Islet precursor cell (in vitro differentiated cells): ENCODE measurements at regions not wholly inside any gene's neighbourhood (a gene's known extent, or its start where the extent isn't known, plus 50 kb on each side); places are given as distances from the start of the nearest gene placed in this dataset.
"Not testable (repeated sequence)": the region's sequence is repeated elsewhere in the genome, so short reads cannot be mapped to it uniquely, and the experiment has no call there.

Experiments used
- DNase-seq: peaks from one replicate; pipeline ENCODE4 v3.0.0-alpha.2; 2018

DNA sequence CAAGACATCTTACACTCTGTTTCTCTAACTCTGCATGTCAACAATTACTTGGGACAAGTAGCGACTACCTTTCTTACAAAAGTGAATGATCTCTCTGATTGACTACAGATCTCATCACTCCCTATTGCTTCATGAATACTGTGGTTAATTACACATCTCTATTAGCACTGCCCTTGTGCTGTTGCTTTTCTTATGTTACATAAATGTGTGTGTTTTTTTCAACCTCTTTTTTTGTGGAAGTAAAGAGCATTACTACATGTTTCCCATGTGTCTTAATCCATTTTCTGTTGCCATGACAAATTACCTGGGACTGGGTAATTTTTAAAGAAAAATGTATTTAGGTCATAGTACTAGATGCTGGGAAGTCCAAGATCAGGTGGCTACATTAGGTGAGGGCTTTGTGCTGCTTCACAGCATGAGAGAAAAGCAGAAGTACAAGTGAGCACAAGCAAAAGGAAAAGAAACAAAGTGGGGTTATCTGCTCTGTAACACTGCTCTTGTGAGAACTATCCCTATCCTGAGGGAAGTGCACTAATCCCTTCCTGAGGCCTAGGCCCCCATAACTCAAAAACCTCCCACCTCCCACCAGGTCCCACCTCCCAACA, 298.2 kb upstream of the SATB1 start:
- DNase-seq: no peak

DNA sequence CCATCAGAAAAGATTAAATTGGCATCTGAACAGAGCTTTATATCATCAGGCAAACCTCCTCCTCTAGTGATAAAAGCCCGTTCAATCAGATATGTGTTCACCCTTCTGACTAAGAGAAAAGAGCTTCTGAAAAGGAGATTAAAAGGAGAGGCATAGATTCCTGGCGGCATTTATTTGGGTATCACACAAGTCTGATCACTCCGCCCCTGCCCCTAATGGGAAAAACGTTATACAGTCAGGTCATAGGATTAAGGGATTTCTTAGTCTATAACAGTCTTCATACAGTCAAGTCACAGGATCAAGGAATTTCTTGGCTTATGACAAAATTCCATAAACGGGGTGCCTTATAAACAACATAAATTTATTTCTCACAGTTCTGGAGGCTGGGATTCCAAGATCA, 295.4 kb upstream of the SATB1 start:
- DNase-seq: no peak

DNA sequence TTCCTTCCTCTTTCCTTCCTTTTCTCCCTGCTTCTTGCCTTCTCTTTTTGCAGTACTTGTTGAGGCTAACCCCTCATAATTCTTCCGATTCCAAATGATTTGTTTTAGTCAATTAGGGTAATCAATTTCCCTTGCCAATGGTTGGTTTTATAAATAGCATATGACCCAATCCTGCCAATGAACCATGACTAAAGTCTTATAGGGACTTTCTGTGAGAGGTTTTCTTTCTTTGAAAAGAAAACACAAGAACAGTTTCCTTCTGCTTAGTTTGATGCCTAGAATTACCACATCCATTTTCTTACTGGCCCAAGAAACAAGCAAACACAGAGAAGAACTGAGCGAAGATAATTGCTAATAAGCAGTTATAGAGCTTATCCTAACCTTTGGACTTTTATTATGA, 292.5 kb upstream of the SATB1 start:
- DNase-seq: no peak

DNA sequence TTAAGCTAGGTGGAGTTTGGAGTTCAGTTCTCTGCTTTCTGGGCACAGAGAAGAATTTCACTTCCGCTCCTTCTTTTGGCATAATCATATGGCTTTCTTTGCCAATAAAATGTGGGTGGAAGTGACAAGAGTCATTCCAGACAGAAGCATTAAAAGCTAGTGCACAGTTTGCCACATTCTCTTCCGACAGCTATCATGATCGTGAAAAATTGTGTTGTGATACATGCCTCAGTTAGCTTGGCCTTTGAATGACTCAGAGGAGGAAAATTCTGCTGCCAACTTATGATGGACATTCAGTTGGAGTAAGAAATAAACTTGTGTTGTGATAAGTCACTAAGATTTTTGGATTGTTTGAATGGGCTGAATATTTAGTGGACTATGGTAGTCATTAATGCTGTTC, 291.7 kb upstream of the SATB1 start:
- no peak for DNase-seq

DNA sequence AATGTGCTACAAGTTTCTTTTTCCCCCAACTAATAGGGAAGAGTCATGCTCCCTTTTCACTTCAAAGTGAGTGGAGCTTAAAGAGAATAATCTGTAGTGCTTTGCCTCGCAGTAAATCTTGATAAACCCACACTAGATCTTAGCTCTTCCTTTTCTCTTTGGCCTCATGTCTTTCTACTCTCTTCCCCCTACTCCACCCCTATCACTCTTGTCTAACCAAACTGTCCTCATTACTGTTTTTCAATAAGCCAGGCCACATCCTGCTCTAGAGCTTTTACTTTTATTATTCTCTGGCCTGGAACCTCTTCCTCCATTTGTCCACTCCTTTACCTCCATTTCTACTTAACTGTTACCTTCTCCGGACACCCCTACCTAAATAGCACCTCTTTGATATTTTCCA, 291.0 kb upstream of the SATB1 start:
- DNase-seq: no peak

DNA sequence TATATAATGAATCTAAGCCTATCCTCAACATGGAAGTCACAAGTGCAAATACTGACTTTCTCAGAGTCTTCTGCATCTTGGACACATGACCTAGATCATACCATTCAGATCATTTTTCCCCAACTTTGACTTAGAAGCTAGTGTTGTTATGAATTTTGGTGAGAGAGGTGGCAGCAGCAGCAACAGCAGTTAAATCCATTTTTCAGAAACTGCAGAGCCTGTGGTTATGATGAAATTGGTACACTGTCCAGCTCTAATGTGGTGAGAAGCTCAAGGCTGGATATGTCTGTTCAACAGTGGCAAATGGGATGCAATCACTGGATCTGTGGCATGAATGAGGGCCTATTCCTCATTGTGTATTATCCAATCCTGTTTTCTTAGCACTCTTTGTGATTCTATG, 290.1 kb upstream of the SATB1 start:
- DNase-seq: no peak

DNA sequence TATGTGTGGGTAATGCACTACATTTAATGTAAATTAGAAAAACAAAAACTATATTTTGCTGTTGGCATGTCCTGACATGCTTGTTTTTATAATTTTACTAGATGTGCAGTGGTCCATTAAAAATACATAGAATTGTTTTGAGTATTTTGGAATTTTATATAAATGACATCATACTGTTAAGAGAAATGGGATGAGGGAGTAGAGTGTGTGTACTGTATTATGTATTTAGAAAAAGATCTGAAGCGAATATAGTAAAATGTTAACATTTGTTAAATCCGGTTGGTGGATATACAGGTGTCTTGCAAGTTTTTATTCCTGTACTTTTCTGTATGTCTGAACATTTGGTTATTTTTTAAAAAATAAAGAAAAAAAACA, 288.4 kb upstream of the SATB1 start:
- no peak for DNase-seq

DNA sequence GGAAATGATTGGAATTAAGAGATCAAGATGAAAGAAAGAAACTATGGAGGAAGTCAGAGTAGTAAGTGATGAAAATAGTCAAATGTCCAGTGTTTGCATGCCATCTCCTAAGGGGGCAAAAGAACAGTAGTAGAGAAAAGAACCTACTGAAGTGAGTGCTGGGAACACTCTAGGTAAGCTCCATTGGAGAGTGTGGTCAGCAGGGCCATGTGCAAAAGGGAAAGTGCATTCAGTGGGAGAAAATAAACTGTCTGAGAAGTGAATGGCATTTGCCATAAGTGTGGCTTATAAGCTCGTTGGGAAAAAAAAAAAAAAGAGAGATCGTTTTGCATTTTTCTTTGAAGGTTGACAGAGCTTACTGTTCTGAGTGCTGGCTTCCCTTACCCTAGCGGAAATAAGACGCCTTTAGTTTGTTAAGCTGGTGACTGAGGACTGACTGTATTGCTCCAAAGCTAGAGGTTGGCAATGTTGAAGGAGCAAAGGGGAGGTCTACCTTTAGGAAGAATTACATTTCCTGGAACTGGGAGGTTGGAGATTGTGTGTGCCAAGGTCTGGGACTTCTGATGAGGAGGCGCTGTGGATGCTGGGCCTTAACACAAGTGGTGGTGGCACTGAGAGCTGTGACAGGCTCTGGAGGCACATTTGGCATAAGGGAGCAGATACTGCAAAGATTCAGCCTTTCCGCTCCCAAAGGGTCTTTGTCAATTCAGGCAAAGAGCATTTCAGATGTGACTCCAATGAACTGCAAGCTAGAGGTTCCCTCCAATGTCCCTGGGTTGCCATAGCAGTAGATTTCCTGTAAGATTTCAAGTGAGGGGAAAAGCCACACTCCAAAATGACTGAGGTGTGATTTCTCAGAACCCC, 287.8 kb upstream of the SATB1 start:
- DNase-seq: no peak

DNA sequence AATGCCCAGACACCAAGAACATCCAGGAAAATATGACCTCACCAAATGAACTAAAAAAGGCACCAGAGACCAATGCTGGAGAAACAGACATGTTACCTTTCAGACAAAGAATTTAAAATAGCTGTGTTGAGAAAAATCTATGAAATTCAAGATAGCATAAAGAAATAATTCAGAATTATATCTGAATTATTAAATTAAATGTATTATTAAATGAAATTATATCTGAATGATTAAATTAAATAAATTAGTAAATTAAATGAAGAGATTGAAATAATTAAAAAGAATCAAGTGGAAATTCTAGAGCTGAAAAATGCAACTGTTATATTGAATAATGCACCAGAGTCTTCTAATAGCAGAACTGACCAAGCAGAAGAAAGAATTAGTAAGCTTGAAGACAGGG, 279.2 kb upstream of the SATB1 start:
- no peak for DNase-seq

DNA sequence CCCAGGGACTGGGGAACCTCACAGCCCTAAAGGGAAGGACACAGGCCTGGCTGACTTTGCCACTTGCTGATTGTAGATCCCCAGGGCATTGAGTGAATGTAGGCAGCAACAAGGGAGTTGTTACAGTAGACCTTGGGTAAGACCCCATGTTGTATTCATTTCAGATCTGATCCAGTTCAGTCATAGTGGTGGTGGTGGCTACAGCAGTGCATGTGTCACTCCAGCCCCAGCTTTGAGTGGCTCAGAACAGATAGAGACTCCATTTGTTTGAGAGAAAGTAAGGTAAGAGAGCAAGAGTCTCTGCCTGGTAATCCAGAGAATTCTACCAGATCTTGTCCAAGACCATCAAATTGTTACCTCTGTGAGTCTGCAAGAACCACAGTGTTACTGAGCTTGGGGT, 278.7 kb upstream of the SATB1 start:
- no peak for DNase-seq

DNA sequence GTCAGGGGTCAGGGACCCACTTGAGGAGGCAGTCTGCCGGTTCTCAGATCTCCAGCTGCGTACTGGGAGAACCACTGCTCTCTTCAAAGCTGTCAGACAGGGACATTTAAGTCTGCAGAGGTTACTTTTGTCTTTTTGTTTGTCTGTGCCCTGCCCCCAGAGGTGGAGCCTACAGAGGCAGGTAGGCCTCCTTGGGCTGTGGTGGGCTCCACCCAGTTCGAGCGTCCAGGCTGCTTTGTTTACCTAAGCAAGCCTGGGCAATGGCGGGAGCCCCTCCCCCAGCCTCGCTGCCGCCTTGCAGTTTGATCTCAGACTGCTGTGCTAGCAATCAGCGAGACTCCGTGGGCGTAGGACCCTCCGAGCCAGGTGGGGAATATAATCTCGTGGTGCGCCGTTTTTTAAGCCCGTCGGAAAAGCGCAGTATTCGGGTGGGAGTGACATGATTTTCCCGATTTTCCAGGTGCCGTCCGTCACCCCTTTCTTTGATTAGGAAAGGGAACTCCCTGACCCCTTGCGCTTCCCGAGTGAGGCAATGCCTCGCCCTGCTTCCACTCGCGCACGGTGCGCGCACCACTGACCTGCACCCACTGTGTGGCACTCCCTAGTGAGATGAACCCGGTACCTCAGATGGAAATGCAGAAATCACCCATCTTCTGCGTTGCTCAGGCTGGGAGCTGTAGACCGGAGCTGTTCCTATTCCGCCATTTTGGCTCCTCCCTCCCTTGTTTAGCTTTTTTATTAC, 268.6 kb upstream of the SATB1 start:
- DNase-seq: not testable (repeated sequence)

DNA sequence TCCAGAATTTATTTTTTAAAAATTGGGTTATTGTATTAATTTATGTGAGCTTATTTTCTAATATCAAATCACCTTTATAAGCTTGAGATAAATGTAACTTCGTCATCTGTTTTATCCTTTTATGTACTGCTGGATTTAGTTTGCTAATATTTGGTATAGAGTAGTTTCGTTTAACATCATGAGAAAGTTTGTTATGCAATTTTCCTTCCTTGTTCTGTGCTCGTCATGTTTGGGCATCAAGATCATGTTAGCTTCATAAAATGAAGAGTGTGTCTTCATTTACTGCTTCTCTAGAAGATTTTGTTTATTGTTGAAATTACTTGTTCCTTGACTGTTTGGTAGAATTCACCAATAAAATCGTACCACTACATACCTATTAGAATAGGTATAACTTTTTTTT, 262.1 kb upstream of the SATB1 start:
- no peak for DNase-seq

DNA sequence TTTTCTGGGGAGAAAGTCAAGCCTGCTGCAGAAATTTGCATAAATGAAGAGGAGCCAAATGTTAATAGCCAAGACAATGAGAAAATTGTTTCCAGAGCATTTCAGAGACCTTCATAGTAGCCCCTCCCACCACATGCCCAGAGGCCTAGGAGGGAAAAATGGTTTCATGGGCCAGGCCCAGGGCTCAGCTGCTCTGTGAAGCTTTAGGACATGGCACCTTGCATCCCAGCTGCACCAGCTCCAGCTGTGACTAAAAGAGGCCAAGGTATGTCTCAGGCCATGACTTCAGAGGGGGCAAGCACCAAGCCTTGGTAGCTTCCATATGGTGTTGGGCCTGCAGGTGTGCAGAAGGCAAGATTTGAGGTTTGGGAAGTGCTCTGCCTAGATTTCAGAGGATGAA, 258.8 kb upstream of the SATB1 start:
- DNase-seq: no peak

DNA sequence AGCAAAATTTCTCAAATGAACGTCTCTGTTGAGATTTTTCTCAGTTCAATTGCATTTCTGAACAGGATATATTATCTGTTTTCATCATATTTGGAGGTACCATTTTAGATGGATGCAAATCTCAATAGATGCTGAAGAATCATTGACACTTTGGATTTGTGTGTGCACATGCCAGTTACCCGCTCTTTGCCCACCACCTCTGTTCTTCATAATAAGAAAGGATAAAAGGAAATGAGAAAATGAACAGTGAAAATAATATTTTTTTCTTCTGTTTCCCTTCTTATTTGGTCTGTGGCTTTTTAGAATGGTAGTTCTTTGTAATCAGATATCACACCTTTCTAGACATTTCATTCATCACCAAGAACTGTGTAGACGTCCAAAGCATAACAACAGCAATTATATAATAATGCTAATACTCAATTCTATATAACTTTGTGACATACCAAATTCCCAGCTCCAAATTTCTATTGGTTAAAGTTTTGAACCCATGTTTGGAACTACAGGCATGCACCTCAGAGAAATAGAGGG, 256.7 kb upstream of the SATB1 start:
- no peak for DNase-seq

DNA sequence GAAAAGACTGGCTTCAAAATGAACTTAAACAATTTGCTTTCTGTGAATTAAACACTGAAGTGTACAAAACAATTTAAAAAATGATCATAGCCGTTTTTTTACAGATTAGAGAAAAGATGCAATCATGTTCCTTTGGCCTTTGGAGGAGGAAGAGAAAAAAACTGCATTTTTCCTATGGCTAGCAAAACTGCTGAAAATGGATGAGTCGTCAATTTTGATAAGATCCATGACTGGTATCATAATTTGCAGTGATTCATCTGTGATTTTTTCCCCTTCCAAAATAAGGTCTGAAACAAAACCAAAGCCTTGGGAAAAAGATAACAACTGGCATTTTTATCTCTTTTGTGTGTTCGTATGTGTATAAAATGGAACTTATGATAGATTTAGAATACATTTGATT, 255.6 kb upstream of the SATB1 start:
- DNase-seq: no peak

DNA sequence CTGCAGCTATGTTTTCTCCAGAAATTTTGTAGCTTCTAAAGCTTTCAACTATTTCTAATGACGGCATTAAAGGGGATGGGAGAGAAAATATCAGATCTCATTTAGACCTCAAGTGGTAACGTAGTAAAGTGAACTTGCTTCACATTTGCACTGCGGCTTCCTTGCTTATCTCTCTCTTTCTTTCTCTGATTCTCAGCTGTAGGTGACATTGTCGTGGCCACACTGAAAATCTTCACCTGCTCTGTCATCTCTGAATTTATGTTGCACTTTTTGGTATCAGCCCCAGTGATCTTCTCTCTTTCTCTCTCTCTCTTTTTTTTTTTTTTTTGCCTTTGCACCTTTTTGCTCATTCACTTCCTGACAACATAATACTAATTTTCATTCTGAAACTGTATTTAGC, 254.1 kb upstream of the SATB1 start:
- DNase-seq: no peak

DNA sequence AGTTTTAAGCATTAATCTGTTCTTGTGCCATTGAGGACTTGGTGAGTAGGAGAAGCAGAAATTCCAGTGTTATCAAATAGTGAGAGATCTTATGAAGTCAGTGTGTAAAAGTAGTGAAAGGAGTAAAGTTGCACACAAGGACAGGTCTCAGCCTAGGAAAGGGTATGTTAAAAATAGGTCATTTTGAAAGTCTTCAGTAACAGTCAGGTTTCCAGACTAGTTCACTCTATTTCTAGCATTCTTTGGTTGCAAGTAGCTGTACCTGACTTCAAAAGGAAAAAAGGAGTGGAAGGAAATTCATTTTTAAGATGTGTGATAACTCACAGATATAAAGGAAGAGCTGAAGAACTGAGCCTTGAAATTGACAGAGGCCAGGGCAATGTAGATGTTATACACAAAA, 250.1 kb upstream of the SATB1 start:
- no peak for DNase-seq

DNA sequence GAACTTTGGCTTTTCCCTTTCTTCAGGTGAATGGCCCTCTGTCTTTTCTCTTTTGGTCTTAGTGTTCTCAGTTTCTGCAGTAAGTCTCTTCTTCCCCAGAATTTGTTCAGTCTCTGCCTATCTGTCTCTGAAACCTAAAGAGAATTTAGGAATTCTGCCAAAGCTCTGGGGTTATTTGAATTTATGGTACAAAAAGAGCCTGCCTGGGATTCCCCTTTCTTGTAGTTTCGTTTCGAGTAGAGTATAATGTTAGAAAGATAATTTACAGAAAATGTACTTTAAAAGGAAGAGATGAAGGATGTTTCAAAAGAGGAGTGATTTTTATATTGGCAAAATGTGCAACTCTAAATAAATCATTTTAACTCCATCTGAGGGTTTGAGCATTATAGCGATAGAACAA, 247.4 kb upstream of the SATB1 start:
- DNase-seq: no peak

DNA sequence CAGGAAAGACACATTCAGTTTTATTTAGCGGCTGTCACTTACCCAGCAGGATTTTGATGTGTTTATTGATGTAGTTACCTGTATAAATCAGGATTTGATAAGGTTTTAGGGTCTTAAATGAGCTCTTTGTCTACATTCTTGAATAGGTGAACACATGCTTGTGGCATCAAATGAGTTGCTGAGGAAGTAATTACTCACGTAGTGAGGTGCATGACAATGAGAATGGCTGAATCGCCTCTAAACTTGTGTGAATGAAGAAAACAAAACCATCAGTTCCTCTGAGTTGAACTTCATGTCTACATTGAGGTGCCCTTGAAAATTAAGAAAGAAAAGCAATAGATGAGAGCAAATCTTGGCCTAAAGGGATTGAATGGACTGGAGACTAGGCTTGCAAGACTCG, 245.6 kb upstream of the SATB1 start:
- no peak for DNase-seq

DNA sequence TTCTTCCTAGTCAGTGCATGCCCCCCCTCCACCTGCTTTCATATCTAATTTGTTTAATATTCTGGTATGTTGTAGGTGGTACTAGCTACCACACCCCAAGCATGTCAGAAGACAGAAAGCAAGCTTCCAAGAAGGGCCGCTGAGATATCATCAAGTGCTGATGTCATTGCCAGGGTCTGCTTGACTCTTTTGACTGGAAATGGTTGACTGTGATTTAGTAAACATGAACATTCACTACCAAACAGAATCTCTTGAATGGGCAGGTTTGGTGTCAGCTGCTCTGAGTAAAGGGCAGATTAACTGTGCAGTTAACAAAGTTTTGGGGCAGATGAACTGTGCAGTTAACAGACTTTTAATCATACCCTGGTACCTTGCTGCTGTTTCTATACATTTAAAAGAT, 244.2 kb upstream of the SATB1 start:
- no peak for DNase-seq

DNA sequence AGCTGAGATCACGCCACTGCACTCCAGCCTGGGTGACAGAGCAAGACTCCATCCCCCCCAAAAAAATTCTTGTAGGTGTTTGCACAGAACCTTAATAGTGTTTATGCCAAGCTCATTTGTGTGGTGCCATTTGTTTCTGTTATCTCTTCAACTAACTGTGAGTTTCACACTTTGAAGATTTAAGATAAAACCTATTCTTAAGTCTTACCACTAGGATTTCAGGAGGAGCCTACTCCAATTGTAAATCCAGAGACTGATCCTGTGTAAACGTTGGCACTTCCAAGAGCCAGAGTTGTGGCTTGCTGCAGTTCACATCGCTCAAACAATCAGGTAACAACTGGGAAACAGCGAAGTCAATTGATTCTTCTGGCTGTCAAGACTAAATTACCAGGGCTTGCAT, 242.4 kb upstream of the SATB1 start:
- no peak for DNase-seq

DNA sequence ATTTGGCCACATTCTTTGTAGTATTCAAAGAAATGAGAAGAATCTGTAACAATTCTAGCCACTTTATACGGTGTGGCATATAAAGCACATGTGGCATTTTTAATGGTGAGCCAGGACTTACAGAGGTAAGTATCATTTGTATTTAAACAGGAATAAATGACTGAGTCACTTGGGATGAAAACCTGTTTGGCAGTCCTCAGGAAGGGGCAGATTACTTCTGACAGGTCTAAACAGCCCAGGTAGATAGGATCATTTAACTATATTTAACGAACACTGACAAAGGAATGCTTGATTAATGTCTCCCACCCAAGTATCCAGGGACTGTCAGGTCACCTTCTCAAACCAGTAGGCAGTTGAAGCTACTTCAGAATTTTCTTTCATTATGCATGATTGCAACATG, 241.5 kb upstream of the SATB1 start:
- no peak for DNase-seq

DNA sequence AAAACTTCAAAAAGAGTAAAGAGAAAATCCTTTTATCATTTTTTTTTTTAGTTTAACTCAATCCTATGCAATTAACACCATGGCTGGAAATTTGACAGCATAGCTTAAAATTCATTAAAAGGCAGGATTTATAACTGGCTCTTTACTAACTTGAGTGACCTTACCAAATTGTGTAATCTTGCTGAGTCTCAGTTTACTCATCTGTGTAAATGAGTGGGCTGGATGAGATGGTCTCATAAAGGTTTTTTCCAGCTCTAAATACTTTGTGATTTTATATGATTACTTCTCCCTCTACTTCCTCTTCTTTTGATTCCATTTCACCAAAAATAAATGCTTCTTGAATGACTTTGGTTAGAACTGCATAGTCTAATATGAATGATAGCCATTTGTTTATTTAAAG, 234.9 kb upstream of the SATB1 start:
- DNase-seq: no peak
